MCF 10A (cell line): ENCODE measurements at regions not wholly inside any gene's neighbourhood (a gene's known extent, or its start where the extent isn't known, plus 50 kb on each side); places are given as distances from the start of the nearest gene placed in this dataset.

ENCODE experiments used
- BruUV-seq: library from RNA; stranded (reverse); fragments of 400-500 nt; replicated peaks from 2 replicates; lab custom pipeline; 2021; lab: Mats Ljungman, UMichigan
- CTCF ChIA-PET: fragments of 300-600 bp; sonication (Branson Sonifier 250); formaldehyde crosslinking; extraction: SDS; loops from one replicate; lab custom pipeline; 2021; ENCODE audit warnings: antibody characterized with exemption, inconsistent platforms; lab: Yijun Ruan, JAX
- POLR2A ChIA-PET: fragments of 300-600, 350-650 bp; sonication (Branson Sonifier 250); formaldehyde crosslinking; extraction: SDS; loops from one replicate; lab custom pipeline; 2020; ENCODE audit warnings: antibody characterized with exemption, inconsistent platforms; lab: Yijun Ruan, JAX
- DNase-seq: peaks from one replicate; pipeline ENCODE4 v3.0.0-alpha.2; 2018; ENCODE audit not compliant: unreplicated experiment
- H3K27ac Mint-ChIP-seq: one replicate; pipeline ENCODE4 v1.8.0; 2022; ENCODE audit warnings: mild to moderate bottlenecking, low read depth, mixed read lengths; ENCODE audit not compliant: unreplicated experiment
- H3K27me3 Mint-ChIP-seq: one replicate; pipeline ENCODE4 v1.8.0; 2022; ENCODE audit warnings: mixed read lengths; ENCODE audit not compliant: insufficient read depth, unreplicated experiment
- H3K36me3 Mint-ChIP-seq: one replicate; pipeline ENCODE4 v1.8.0; 2022; ENCODE audit warnings: mild to moderate bottlenecking, moderate library complexity, mixed read lengths; ENCODE audit not compliant: insufficient read depth, unreplicated experiment
- H3K4me1 Mint-ChIP-seq: one replicate; pipeline ENCODE4 v1.8.0; 2022; ENCODE audit warnings: mixed read lengths; ENCODE audit not compliant: insufficient read depth, unreplicated experiment
- H3K4me3 Mint-ChIP-seq: one replicate; pipeline ENCODE4 v1.8.0; 2022; ENCODE audit warnings: mild to moderate bottlenecking, moderate library complexity, mixed read lengths; ENCODE audit not compliant: unreplicated experiment
- H3K9me3 Mint-ChIP-seq: one replicate; pipeline ENCODE4 v1.8.0; 2022; ENCODE audit warnings: mixed read lengths; ENCODE audit not compliant: unreplicated experiment
- CTCF ChIP-seq: fragments of 200-600 bp; IDR thresholded peaks from one replicate; pipeline ENCODE4 v1.8.0; 2022; ENCODE audit warnings: antibody characterized with exemption, mild to moderate bottlenecking; ENCODE audit not compliant: unreplicated experiment
- intact Hi-C: fragments of 100-400 bp; cut with micrococcal nuclease; formaldehyde crosslinking; loops from 2 replicates; pipeline ENCODE4 v1.14.1; 2022

- BruUV-seq: no TSS peak
- POLR2A ChIA-PET: no interaction called here
Measured at GRCh38 chr2:217014328-217015105, 154.7 kb upstream of the TNP1 start.

GRCh38 chr2:217013926-217014325 is 154.1 kb upstream of the TNP1 start:
- H3K27me3 Mint-ChIP-seq: peaks cover 14% of the 10 kb centered on the region
- intact Hi-C loops: no loop called here
- TF ChIP-seq CTCF: no peak
- CTCF ChIA-PET: no interaction called here
- no peaks in the 10 kb centered on the region for H3K4me1 Mint-ChIP-seq
- H3K4me3 Mint-ChIP-seq: no peak overlapping the region
- no peak overlapping the region for H3K27ac Mint-ChIP-seq
- H3K36me3 Mint-ChIP-seq: no peaks in the 10 kb centered on the region
- H3K9me3 Mint-ChIP-seq: no peaks in the 10 kb centered on the region
- POLR2A ChIA-PET: no interaction called here
- BruUV-seq: no TSS peak
- DNase-seq: no peak

More at GRCh38 chr2:217014328-217015105, 154.7 kb upstream of the TNP1 start:
- Mint-ChIP-seq H3K4me3 (no peak overlapping the region), H3K9me3 (no peaks in the 10 kb centered on the region), H3K4me1 (no peaks in the 10 kb centered on the region), H3K36me3 (no peaks in the 10 kb centered on the region), H3K27me3 (peaks cover 14% of the 10 kb centered on the region), H3K27ac (no peak overlapping the region)
- DNase-seq: no peak
- TF ChIP-seq CTCF: no peak
- CTCF ChIA-PET: no interaction called here
- intact Hi-C loops: no loop called here

GRCh38 chr2:217011576-217011975 is 151.7 kb upstream of the TNP1 start:
- no peak for TF ChIP-seq CTCF
- Mint-ChIP-seq H3K4me1 (no peaks in the 10 kb centered on the region), H3K9me3 (peaks cover 10% of the 10 kb centered on the region), H3K36me3 (no peaks in the 10 kb centered on the region), H3K27ac (peak overlapping the region; percentile 57), H3K4me3 (no peak overlapping the region), H3K27me3 (peaks cover 29% of the 10 kb centered on the region)
- ChIA-PET CTCF (no interaction called here), POLR2A (no interaction called here)
- DNase-seq: no peak
- intact Hi-C loops: no loop called here
- BruUV-seq: no TSS peak

- H3K36me3 Mint-ChIP-seq: no peaks in the 10 kb centered on the region
- no peaks in the 10 kb centered on the region for H3K4me1 Mint-ChIP-seq
- intact Hi-C loops: no loop called here
- DNase-seq: no peak
- no peak for TF ChIP-seq CTCF
- BruUV-seq: no TSS peak
- no peak overlapping the region for H3K4me3 Mint-ChIP-seq
- CTCF ChIA-PET: interaction anchor here (0.6 kb wide), 1 partner anchor 13 kb away, joined by 3 read pairs; no protein-coding TSS in a partner anchor
- POLR2A ChIA-PET: no interaction called here
- no peak overlapping the region for H3K27ac Mint-ChIP-seq
- peaks cover 10% of the 10 kb centered on the region for H3K9me3 Mint-ChIP-seq
- peaks cover 34% of the 10 kb centered on the region for H3K27me3 Mint-ChIP-seq
Measured at GRCh38 chr2:217010173-217010572, 150.3 kb upstream of the TNP1 start.
